ENCODE measurements at regions not wholly inside any gene's neighbourhood (a gene's known extent, or its start where the extent isn't known, plus 50 kb on each side); places are given as distances from the start of the nearest gene placed in this dataset.

DNA sequence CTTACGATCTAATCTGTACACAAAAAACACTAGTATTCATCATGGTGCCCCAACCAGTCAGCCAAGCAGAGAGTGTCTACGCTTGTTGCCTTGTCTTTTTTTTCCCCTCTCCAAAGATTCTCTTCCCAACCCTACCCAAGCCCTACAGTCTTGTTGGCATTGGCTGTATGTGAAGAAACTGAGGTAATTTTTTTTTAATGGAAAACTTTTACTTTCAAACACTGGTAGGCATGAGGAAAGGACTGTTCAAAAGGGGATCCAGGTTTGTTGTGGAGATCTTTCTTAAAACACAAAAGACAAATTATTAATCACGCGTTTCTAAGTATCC lies 89.2 kb upstream of the PRSS16 start:
- TF ChIP-seq CTCF (IDR thresholded peaks at IDR 0.05; ENCODE audit: insufficient read depth, low read length, poor library complexity, severe bottlenecking) (no peak), EZH2phosphoT487 (conservative IDR thresholded peaks at IDR 0.05; ENCODE audit: low read length) (no peak)
